ENCODE measurements at regions not wholly inside any gene's neighbourhood (a gene's known extent, or its start where the extent isn't known, plus 50 kb on each side); places are given as distances from the start of the nearest gene placed in this dataset.

DNA sequence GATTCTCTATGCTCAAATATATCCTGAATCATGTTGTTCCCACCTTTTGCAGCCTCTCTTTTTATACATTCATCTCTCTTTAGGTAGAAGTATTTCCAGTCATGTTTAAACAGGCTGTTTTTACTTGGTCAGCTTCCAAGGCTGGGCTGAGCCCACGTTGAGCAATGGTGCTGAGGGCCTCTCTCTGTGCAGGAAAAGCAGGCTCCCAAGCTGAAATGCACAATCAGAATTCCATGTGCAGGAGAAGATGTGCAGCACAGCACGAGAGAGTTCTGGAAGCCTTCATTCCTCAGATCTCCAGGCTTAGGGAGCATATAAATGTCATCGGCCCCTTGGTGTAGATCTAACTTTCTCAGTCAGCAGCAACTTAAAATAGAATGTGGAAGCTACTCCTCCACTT lies 588.5 kb downstream of the TNS3 start:
- H3K9ac ChIP-seq (ENCODE audit: low read depth in 1 of 3, low read length in 3 of 3) = no peak overlapping the region
- H3K4me3 ChIP-seq (ENCODE audit: low read length in 3 of 3) = no peak overlapping the region
- H3K9me3 ChIP-seq (ENCODE audit: control insufficient read depth in 3 of 3, low read length in 3 of 3) = peaks cover 0 to 2% (median 0%) of the 10 kb centered on the region in 3 donors
- no peak overlapping the region for H3K27ac ChIP-seq (ENCODE audit: low read depth, low read length)
- no peaks in the 10 kb centered on the region for H3K27me3 ChIP-seq (ENCODE audit: control insufficient read depth in 3 of 3, insufficient read depth in 3 of 3, low read length in 3 of 3)
- no peaks in the 10 kb centered on the region for H3K4me1 ChIP-seq (ENCODE audit: control insufficient read depth in 3 of 3, insufficient read depth in 3 of 3, low read length in 3 of 3)
- no peaks in the 10 kb centered on the region for H3K36me3 ChIP-seq (ENCODE audit: control insufficient read depth in 3 of 3, insufficient read depth in 3 of 3, low read length in 3 of 3)

DNA sequence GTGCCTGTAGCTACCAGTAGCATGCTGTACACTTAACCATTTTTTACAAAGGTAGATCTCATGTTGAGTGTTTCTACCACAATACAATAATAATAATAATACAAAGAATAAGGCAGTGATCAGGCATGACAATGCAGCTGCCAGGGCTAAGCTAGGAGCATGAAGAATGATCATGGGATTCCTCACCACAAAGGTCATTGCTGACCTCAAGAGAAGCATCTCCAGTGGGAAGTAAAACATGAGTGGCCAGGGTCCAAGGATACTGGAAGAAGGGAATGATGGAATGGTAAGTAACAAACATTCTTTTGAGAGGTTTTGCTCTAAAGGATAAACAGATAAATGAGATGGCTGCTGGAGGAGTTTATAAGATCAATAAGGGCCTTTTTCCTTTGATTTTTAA lies 591.1 kb downstream of the TNS3 start:
- no peaks in the 10 kb centered on the region for H3K36me3 ChIP-seq (ENCODE audit: control insufficient read depth in 3 of 3, insufficient read depth in 3 of 3, low read length in 3 of 3)
- H3K9me3 ChIP-seq (ENCODE audit: control insufficient read depth in 3 of 3, low read length in 3 of 3) = no peaks in the 10 kb centered on the region
- H3K4me3 ChIP-seq (ENCODE audit: low read length in 3 of 3) = no peak overlapping the region
- H3K4me1 ChIP-seq (ENCODE audit: control insufficient read depth in 3 of 3, insufficient read depth in 3 of 3, low read length in 3 of 3) = no peaks in the 10 kb centered on the region
- H3K27ac ChIP-seq (ENCODE audit: low read depth, low read length) = no peak overlapping the region
- H3K27me3 ChIP-seq (ENCODE audit: control insufficient read depth in 3 of 3, insufficient read depth in 3 of 3, low read length in 3 of 3) = no peaks in the 10 kb centered on the region
- no peak overlapping the region for H3K9ac ChIP-seq (ENCODE audit: low read depth in 1 of 3, low read length in 3 of 3)

DNA sequence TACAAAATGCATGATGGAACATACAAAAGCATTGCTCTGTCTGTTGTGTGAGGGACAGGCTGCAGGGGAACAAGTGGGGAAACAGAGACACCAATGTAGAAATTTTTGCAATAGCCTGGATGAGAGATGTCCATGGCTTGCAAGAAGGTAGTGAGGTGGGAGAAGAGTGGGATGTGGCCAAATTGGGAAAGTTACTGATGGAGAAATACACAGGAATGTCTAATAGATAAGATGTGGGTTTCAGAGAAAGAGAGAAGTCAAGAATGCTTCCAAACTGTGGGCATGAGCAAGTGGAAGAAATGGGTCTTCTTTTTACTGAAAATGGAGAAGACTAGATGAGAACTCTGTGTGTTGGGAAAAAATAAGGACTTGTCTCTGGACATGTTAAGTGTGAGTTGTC lies 592.7 kb downstream of the TNS3 start:
- no peaks in the 10 kb centered on the region for H3K4me1 ChIP-seq (ENCODE audit: control insufficient read depth in 3 of 3, insufficient read depth in 3 of 3, low read length in 3 of 3)
- H3K9ac ChIP-seq (ENCODE audit: low read depth in 1 of 3, low read length in 3 of 3) = no peak overlapping the region
- no peaks in the 10 kb centered on the region for H3K27me3 ChIP-seq (ENCODE audit: control insufficient read depth in 3 of 3, insufficient read depth in 3 of 3, low read length in 3 of 3)
- H3K27ac ChIP-seq (ENCODE audit: low read depth, low read length) = no peak overlapping the region
- no peaks in the 10 kb centered on the region for H3K9me3 ChIP-seq (ENCODE audit: control insufficient read depth in 3 of 3, low read length in 3 of 3)
- H3K4me3 ChIP-seq (ENCODE audit: low read length in 3 of 3) = no peak overlapping the region
- H3K36me3 ChIP-seq (ENCODE audit: control insufficient read depth in 3 of 3, insufficient read depth in 3 of 3, low read length in 3 of 3) = no peaks in the 10 kb centered on the region

DNA sequence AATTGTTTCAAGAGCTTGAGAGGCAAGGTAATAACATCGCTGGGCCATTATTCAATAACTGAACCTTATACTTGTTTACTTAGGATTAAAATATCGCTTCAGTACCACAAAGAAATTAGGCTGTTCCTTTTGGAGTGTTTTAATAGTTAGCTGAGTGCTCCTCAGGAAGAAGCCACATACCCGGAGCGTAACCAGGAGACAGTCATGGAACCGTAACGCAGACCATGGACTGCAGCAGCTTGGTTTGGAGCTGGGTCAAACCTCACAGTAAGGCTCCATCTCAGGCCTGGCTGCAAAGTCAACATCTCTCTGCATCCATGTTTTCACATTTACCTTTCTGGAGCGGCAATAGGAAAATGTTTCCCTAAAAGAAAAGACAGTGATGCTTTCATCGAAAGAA lies 599.0 kb downstream of the TNS3 start:
- H3K4me3 ChIP-seq (ENCODE audit: low read length in 3 of 3) = no peak overlapping the region
- H3K9ac ChIP-seq (ENCODE audit: low read depth in 1 of 3, low read length in 3 of 3) = no peak overlapping the region
- H3K36me3 ChIP-seq (ENCODE audit: control insufficient read depth in 3 of 3, insufficient read depth in 3 of 3, low read length in 3 of 3) = no peaks in the 10 kb centered on the region
- no peaks in the 10 kb centered on the region for H3K4me1 ChIP-seq (ENCODE audit: control insufficient read depth in 3 of 3, insufficient read depth in 3 of 3, low read length in 3 of 3)
- no peak overlapping the region for H3K27ac ChIP-seq (ENCODE audit: low read depth, low read length)
- no peaks in the 10 kb centered on the region for H3K9me3 ChIP-seq (ENCODE audit: control insufficient read depth in 3 of 3, low read length in 3 of 3)
- no peaks in the 10 kb centered on the region for H3K27me3 ChIP-seq (ENCODE audit: control insufficient read depth in 3 of 3, insufficient read depth in 3 of 3, low read length in 3 of 3)

DNA sequence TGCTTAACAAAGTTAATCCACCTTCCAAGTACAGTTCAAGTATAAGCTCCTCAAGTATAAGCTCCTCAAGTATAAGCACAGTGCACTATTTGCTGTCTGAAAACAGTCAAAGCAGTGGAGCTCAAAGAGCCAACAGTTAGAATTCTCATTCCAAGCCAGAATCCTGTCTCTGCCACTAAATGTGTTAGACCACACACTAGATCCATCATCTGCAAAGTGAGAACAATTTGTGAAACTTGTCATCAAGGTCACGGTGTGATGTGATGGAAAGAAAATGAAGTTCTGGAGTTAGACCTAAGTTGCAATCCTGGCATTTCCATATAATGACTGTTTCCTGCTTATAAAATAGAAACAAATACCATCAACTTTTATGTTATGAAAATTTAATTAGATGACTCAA lies 602.5 kb downstream of the TNS3 start:
- Histone ChIP-seq H3K27ac (ENCODE audit: low read depth, low read length) (no peak overlapping the region), H3K36me3 (ENCODE audit: control insufficient read depth in 3 of 3, insufficient read depth in 3 of 3, low read length in 3 of 3) (no peaks in the 10 kb centered on the region), H3K27me3 (ENCODE audit: control insufficient read depth in 3 of 3, insufficient read depth in 3 of 3, low read length in 3 of 3) (no peaks in the 10 kb centered on the region), H3K9me3 (ENCODE audit: control insufficient read depth in 3 of 3, low read length in 3 of 3) (no peaks in the 10 kb centered on the region), H3K4me1 (ENCODE audit: control insufficient read depth in 3 of 3, insufficient read depth in 3 of 3, low read length in 3 of 3) (no peaks in the 10 kb centered on the region), H3K9ac (ENCODE audit: low read depth in 1 of 3, low read length in 3 of 3) (no peak overlapping the region), H3K4me3 (ENCODE audit: low read length in 3 of 3) (no peak overlapping the region)

DNA sequence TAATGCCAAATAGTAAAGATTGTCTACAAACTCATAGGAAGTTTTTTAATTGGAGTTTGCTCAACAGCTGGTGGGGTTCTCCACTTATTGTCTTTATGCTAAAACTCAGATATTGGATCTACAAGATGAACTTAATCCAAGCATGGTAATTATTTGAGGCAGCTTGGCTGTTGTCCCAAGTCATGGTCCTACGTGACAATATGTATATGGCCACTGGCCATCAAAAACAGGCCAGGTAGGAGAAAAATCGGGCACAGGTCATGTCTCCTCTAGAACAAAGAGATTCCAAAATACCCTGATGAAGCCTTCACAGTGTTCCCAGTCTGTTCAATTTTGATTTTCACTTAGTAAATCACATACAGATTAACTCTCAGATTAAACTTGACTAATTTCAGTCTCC lies 606.4 kb downstream of the TNS3 start:
- Histone ChIP-seq H3K4me3 (ENCODE audit: low read length in 3 of 3) (no peak overlapping the region), H3K27ac (ENCODE audit: low read depth, low read length) (no peak overlapping the region), H3K4me1 (ENCODE audit: control insufficient read depth in 3 of 3, insufficient read depth in 3 of 3, low read length in 3 of 3) (no peaks in the 10 kb centered on the region), H3K27me3 (ENCODE audit: control insufficient read depth in 3 of 3, insufficient read depth in 3 of 3, low read length in 3 of 3) (no peaks in the 10 kb centered on the region), H3K9me3 (ENCODE audit: control insufficient read depth in 3 of 3, low read length in 3 of 3) (no peaks in the 10 kb centered on the region), H3K9ac (ENCODE audit: low read depth in 1 of 3, low read length in 3 of 3) (no peak overlapping the region), H3K36me3 (ENCODE audit: control insufficient read depth in 3 of 3, insufficient read depth in 3 of 3, low read length in 3 of 3) (no peaks in the 10 kb centered on the region)

DNA sequence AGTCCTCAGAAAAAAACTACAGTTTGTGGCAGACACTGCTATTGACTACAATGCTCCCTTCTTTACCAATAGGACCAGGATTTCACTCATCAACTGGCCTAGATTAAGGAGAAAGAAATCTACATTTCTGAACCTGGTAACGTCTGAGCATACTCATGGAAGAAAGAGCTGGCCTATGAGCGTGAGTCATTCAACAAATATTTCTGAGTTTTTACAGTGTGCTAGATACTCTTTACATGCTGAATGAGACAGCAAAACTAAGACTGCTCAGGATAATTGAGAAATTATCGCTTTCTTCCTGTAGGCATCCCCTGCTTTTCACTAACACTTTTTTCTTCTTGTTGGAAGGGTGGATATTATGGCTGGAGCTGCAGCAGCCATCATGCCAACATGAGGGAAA lies 609.7 kb downstream of the TNS3 start:
- H3K9ac ChIP-seq (ENCODE audit: low read depth in 1 of 3, low read length in 3 of 3) = no peak overlapping the region
- H3K27ac ChIP-seq (ENCODE audit: low read depth, low read length) = no peak overlapping the region
- no peaks in the 10 kb centered on the region for H3K4me1 ChIP-seq (ENCODE audit: control insufficient read depth in 3 of 3, insufficient read depth in 3 of 3, low read length in 3 of 3)
- H3K27me3 ChIP-seq (ENCODE audit: control insufficient read depth in 3 of 3, insufficient read depth in 3 of 3, low read length in 3 of 3) = no peaks in the 10 kb centered on the region
- H3K4me3 ChIP-seq (ENCODE audit: low read length in 3 of 3) = no peak overlapping the region
- no peaks in the 10 kb centered on the region for H3K36me3 ChIP-seq (ENCODE audit: control insufficient read depth in 3 of 3, insufficient read depth in 3 of 3, low read length in 3 of 3)
- no peaks in the 10 kb centered on the region for H3K9me3 ChIP-seq (ENCODE audit: control insufficient read depth in 3 of 3, low read length in 3 of 3)

DNA sequence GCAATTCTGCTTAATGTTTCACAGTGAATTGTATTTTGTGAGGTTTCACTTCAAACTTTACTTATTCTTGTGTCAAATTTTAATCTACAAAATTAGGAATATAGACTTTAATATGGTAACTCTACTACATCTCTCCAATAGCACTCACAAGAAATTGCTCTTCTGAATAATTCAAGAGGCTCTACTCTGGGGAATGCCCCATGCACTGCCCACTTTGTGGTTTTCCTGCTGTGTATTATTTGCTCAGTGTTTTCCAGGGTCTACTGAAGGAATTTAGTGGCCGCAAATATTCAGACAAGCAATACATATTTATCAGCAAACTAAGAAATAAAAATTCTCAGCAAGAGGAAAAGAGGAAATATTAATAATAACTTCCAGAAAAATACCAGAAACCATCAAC lies 611.4 kb downstream of the TNS3 start:
- H3K9ac ChIP-seq (ENCODE audit: low read depth in 1 of 3, low read length in 3 of 3) = no peak overlapping the region
- no peaks in the 10 kb centered on the region for H3K36me3 ChIP-seq (ENCODE audit: control insufficient read depth in 3 of 3, insufficient read depth in 3 of 3, low read length in 3 of 3)
- H3K4me1 ChIP-seq (ENCODE audit: control insufficient read depth in 3 of 3, insufficient read depth in 3 of 3, low read length in 3 of 3) = no peaks in the 10 kb centered on the region
- H3K4me3 ChIP-seq (ENCODE audit: low read length in 3 of 3) = no peak overlapping the region
- H3K9me3 ChIP-seq (ENCODE audit: control insufficient read depth in 3 of 3, low read length in 3 of 3) = peaks cover 0 to 5% (median 0%) of the 10 kb centered on the region in 3 donors
- no peaks in the 10 kb centered on the region for H3K27me3 ChIP-seq (ENCODE audit: control insufficient read depth in 3 of 3, insufficient read depth in 3 of 3, low read length in 3 of 3)
- no peak overlapping the region for H3K27ac ChIP-seq (ENCODE audit: low read depth, low read length)

DNA sequence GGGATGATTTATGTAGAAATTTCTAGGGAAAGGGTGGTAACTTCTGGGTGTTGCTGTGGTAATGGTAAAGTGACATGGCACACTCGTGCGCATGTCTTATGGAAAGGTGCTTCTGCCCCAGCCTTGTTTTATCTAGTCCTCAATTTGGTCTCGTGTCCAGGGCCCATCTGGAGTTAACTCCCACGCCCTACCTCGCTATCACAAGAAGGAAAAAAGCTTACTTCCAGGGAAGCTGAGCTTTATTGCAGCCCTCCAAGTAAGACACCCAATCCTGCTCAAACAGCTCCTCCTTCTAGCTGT lies 611.8 kb downstream of the TNS3 start:
- no peaks in the 10 kb centered on the region for H3K36me3 ChIP-seq (ENCODE audit: control insufficient read depth in 3 of 3, insufficient read depth in 3 of 3, low read length in 3 of 3)
- H3K27me3 ChIP-seq (ENCODE audit: control insufficient read depth in 3 of 3, insufficient read depth in 3 of 3, low read length in 3 of 3) = no peaks in the 10 kb centered on the region
- no peaks in the 10 kb centered on the region for H3K4me1 ChIP-seq (ENCODE audit: control insufficient read depth in 3 of 3, insufficient read depth in 3 of 3, low read length in 3 of 3)
- no peak overlapping the region for H3K27ac ChIP-seq (ENCODE audit: low read depth, low read length)
- H3K9me3 ChIP-seq (ENCODE audit: control insufficient read depth in 3 of 3, low read length in 3 of 3) = peaks cover 0 to 5% (median 0%) of the 10 kb centered on the region in 3 donors
- H3K4me3 ChIP-seq (ENCODE audit: low read length in 3 of 3) = no peak overlapping the region
- no peak overlapping the region for H3K9ac ChIP-seq (ENCODE audit: low read depth in 1 of 3, low read length in 3 of 3)

DNA sequence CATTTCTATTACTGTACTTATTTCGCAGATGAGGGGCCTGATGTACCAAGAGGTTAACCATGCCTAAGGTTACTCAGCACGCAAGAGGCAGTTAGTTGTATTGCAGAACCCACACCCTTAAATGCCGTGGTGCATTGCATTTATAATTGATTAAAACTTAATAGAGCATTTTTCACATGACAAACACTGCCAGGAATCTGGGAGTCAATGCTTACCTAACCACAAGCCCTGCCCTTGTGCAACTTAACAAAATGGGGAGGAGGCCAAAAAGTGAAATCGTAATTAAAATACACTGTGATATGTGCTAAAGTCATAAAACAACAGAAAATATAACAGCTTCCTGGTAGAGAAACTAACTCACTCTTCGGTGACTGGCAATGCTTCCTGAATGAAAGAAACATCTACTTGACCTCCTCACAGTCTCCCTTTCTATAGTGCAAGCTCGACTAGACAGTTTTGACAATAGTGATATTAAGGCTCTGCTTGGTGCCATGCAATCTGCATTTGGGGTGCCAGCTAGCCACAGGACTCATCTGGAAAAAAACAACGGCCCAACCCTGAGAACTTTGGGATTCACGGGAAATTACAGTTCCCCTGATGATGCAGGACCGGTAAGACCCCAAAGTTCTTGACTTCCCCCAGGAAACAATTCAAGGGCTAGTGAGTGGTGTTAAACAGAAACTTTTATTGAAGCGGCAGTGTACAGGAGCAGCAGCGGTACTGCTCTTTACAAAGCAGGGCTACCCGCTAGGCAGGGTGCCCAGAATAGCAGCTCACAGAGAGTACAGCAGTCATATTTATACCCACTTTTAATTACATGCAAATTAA lies 612.4 kb downstream of the TNS3 start:
- no peaks in the 10 kb centered on the region for H3K4me1 ChIP-seq (ENCODE audit: control insufficient read depth in 3 of 3, insufficient read depth in 3 of 3, low read length in 3 of 3)

More for the DNA sequence above, 612.4 kb downstream of the TNS3 start:
- H3K9me3 ChIP-seq (ENCODE audit: control insufficient read depth in 3 of 3, low read length in 3 of 3) = peaks cover 0 to 5% (median 0%) of the 10 kb centered on the region in 3 donors
- H3K27me3 ChIP-seq (ENCODE audit: control insufficient read depth in 3 of 3, insufficient read depth in 3 of 3, low read length in 3 of 3) = no peaks in the 10 kb centered on the region
- no peaks in the 10 kb centered on the region for H3K36me3 ChIP-seq (ENCODE audit: control insufficient read depth in 3 of 3, insufficient read depth in 3 of 3, low read length in 3 of 3)
- no peak overlapping the region for H3K9ac ChIP-seq (ENCODE audit: low read depth in 1 of 3, low read length in 3 of 3)
- no peak overlapping the region for H3K4me3 ChIP-seq (ENCODE audit: low read length in 3 of 3)
- no peak overlapping the region for H3K27ac ChIP-seq (ENCODE audit: low read depth, low read length)

Measured in skeletal muscle tissue (tissue), 3 donors.